Epithelial cell of proximal tubule (primary cell): ENCODE measurements at regions not wholly inside any gene's neighbourhood (a gene's known extent, or its start where the extent isn't known, plus 50 kb on each side); places are given as distances from the start of the nearest gene placed in this dataset.
A peak's percentile ranks its signal among the peaks of the same experiment; 100 is the strongest.

Experiments
- DNase-seq: peaks from one replicate; pipeline ENCODE4 v3.0.0-alpha.2; 2011; ENCODE audit warnings: low read depth
- H3K4me3 ChIP-seq: 2 replicates; pipeline ENCODE4 v1.5.1; 2011; ENCODE audit warnings: low read depth, mild to moderate bottlenecking, low read length
- CTCF ChIP-seq: conservative IDR thresholded peaks from 2 replicates; pipeline ENCODE4 v1.5.1; 2012; ENCODE audit warnings: low read depth, mild to moderate bottlenecking, low read length

GRCh38 chr18:2104620-2105462 is 466.5 kb downstream of the METTL4 start:
- peak; percentile 91 for TF ChIP-seq CTCF
- DNase-seq: no peak

GRCh38 chr18:2108591-2108990 is 462.7 kb downstream of the METTL4 start:
- H3K4me3 ChIP-seq: no peak overlapping the region
- DNase-seq: no peak

More at GRCh38 chr18:2104620-2105462, 466.5 kb downstream of the METTL4 start:
- no peak overlapping the region for H3K4me3 ChIP-seq

GRCh38 chr18:2111456-2111855 is 459.8 kb downstream of the METTL4 start:
- no peak for DNase-seq
- H3K4me3 ChIP-seq: no peak overlapping the region
- no peak for TF ChIP-seq CTCF

More at GRCh38 chr18:2108591-2108990, 462.7 kb downstream of the METTL4 start:
- no peak for TF ChIP-seq CTCF

GRCh38 chr18:2112435-2113045 is 458.8 kb downstream of the METTL4 start:
- TF ChIP-seq CTCF: no peak
- no peak for DNase-seq
- H3K4me3 ChIP-seq: no peak overlapping the region

- TF ChIP-seq CTCF: no peak
- no peak for DNase-seq
- H3K4me3 ChIP-seq: no peak overlapping the region
These were observed 457.0 kb downstream of the METTL4 start for GRCh38 chr18:2114289-2114688.

- H3K4me3 ChIP-seq: no peak overlapping the region
- DNase-seq: no peak
- TF ChIP-seq CTCF: no peak
These were observed 456.5 kb downstream of the METTL4 start for GRCh38 chr18:2114765-2115164.
